ENCODE measurements at regions not wholly inside any gene's neighbourhood (a gene's known extent, or its start where the extent isn't known, plus 50 kb on each side); places are given as distances from the start of the nearest gene placed in this dataset.

GRCh38 chr20:24828992-24829648 lies 119.9 kb upstream of the CST7 start:
- TF ChIP-seq CTCF (IDR thresholded peaks at IDR 0.05; ENCODE audit: insufficient read depth, missing control alignments), result no peak
- FAIRE-seq (no peak), DNase-seq (ENCODE audit: insufficient read length, low spot score) (no peak)

GRCh38 chr20:24829649-24830370 lies 119.3 kb upstream of the CST7 start:
- no peak for DNase-seq (ENCODE audit: insufficient read length, low spot score)
- no peak for FAIRE-seq
- no peak for TF ChIP-seq CTCF (IDR thresholded peaks at IDR 0.05; ENCODE audit: insufficient read depth, missing control alignments)

- TF ChIP-seq CTCF (IDR thresholded peaks at IDR 0.05; ENCODE audit: insufficient read depth, missing control alignments), result no peak
- no peak for FAIRE-seq
- DNase-seq (ENCODE audit: insufficient read length, low spot score), result no peak
Observed at GRCh38 chr20:24830649-24831048, 118.4 kb upstream of the CST7 start.

GRCh38 chr20:24831232-24831631 lies 117.8 kb upstream of the CST7 start:
- TF ChIP-seq CTCF (IDR thresholded peaks at IDR 0.05; ENCODE audit: insufficient read depth, missing control alignments), result no peak
- FAIRE-seq (no peak), DNase-seq (ENCODE audit: insufficient read length, low spot score) (no peak)

GRCh38 chr20:24832518-24832917 lies 116.6 kb upstream of the CST7 start:
- no peak for DNase-seq (ENCODE audit: insufficient read length, low spot score)
- no peak for TF ChIP-seq CTCF (IDR thresholded peaks at IDR 0.05; ENCODE audit: insufficient read depth, missing control alignments)
- FAIRE-seq, result no peak

GRCh38 chr20:24833592-24833991 lies 115.5 kb upstream of the CST7 start:
- TF ChIP-seq CTCF (IDR thresholded peaks at IDR 0.05; ENCODE audit: insufficient read depth, missing control alignments), result no peak
- DNase-seq (ENCODE audit: insufficient read length, low spot score) (no peak), FAIRE-seq (no peak)

GRCh38 chr20:24834310-24834709 lies 114.8 kb upstream of the CST7 start:
- FAIRE-seq (no peak), DNase-seq (ENCODE audit: insufficient read length, low spot score) (no peak)
- no peak for TF ChIP-seq CTCF (IDR thresholded peaks at IDR 0.05; ENCODE audit: insufficient read depth, missing control alignments)

Data from D721Med (cell line).